Stimulated activated CD8-positive, alpha-beta memory T cell treated with anti-CD3 and anti-CD28 coated beads, Interleukin-15, amount 100 ng/mL, for 24 hours (primary cell): ENCODE measurements at regions not wholly inside any gene's neighbourhood (a gene's known extent, or its start where the extent isn't known, plus 50 kb on each side); places are given as distances from the start of the nearest gene placed in this dataset.

Experiments
- DNase-seq: peaks from one replicate; pipeline ENCODE4 v3.0.0-alpha.2; 2020; ENCODE audit warnings: low read depth

GRCh38 chr1:4590756-4591155 lies 63.7 kb upstream of the AJAP1 start:
- DNase-seq: no peak

GRCh38 chr1:4591926-4592325 lies 62.5 kb upstream of the AJAP1 start:
- no peak for DNase-seq

- no peak for DNase-seq
Observed at GRCh38 chr1:4593106-4593505, 61.3 kb upstream of the AJAP1 start.

- DNase-seq: no peak
Observed at GRCh38 chr1:4594286-4594991, 60.0 kb upstream of the AJAP1 start.

- DNase-seq: no peak
Observed at GRCh38 chr1:4595341-4596225, 58.8 kb upstream of the AJAP1 start.

GRCh38 chr1:4596486-4596885 lies 57.9 kb upstream of the AJAP1 start:
- no peak for DNase-seq

DNA sequence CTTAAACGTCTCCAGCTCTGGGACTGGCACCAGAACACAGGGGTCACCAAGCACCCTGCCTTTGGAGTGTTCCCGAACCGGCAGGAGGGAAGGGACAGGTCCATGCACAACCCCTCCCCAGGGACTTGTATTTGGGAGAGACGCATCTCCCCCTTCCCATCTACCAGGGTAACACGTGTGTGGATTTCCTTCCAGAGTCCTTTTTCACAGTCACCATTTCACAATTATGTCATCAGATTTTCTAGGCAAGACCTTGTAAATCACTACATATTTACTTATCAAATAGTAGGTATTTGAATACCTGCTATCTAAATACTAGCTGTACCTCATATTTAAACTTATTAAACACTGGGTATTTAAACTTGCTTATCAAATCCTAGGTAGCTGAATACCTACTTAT lies 57.4 kb upstream of the AJAP1 start:
- DNase-seq: no peak

DNA sequence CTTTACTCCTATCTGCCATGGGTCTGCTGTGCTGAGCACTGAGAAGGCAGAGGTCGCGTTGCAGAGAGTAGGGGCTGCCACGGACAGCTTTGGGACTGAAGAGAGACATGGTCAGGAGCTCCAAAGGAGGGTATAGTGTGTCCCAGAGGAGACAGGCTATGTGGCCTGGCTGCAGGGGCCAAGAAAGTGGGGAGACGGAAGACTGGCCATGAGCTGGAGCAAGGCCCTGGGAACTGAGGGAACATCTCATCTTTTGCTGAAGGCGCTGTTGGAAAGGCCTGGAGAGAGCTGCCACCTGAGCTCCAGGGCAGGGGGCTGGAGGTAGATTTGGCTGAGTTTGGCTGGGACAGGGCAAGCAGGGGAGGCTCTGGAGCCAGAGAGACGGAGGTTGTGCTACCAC lies 55.8 kb upstream of the AJAP1 start:
- no peak for DNase-seq

GRCh38 chr1:4599521-4599920 lies 54.9 kb upstream of the AJAP1 start:
- DNase-seq: no peak

DNA sequence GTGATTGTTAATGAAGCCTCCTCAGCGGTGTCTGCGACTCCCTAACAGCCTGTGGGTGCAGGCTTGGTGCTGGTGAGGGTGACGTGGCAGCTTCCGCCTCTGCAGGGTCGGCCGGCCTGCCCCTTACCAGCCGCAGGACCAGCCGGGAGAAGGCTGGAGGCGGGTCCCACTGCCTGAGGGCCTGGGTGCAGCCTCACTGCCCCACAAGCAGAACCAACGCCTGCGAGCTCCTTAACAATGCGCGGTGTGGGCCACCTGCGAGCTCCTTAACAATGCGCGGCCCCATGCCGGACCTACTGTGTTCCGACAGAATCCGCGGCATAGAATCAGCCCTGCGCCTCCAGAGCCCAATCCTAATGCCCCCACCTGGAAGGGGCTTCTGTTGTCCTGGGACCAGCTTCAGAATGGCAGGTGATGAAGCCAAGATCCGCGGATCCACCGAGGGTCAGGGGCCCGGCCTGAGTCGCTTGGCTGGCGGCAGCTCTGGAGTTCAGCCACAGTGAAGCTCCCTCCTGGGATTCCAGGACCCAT lies 54.4 kb upstream of the AJAP1 start:
- no peak for DNase-seq

DNA sequence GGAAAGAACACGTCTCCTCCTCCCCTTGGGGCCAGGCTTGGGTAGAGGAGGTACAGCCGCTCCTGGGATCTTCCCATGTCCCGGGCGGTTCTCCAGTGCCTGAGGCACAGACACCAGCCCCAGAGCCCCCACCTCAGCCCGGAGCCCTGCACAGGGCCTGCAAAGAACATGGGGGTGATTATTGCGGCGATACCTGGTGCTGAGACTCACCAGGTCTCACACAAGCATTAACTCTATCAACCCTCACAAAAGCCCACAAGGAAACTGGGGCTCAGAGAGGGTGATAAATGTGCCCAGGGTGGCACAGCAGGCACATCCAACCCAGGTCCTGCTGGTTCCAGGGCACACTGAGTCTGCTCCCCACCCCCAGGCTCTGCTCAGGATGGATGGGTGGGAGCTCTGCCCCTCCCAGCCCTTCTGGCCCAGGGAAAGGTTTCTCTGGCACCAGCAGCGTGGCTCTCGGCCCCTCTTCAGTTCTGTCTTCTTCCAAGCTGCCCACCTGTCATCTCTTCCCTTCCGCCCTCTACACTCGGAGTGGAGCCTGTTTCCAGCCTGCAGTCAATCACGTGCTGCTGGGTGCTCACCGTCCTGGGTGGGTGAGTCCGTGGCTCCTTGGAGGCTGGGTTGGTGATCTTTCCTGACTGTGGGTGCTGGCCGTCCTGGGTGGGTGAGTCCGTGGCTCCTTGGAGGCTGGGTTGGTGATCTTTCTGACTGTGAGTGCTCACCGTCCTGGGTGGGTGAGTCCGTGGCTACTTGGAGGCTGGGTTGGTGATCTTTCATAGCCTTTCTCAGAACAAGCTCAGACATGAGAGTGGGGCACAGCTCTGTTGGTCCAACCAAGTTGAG lies 53.6 kb upstream of the AJAP1 start:
- no peak for DNase-seq

- DNase-seq: no peak
Observed at GRCh38 chr1:4601941-4602340, 52.5 kb upstream of the AJAP1 start.

- no peak for DNase-seq
Observed at GRCh38 chr1:4602462-4603294, 51.7 kb upstream of the AJAP1 start.

- no peak for DNase-seq
Observed at GRCh38 chr1:4603295-4604110, 50.9 kb upstream of the AJAP1 start.
